ENCODE measurements at regions not wholly inside any gene's neighbourhood (a gene's known extent, or its start where the extent isn't known, plus 50 kb on each side); places are given as distances from the start of the nearest gene placed in this dataset.

DNA sequence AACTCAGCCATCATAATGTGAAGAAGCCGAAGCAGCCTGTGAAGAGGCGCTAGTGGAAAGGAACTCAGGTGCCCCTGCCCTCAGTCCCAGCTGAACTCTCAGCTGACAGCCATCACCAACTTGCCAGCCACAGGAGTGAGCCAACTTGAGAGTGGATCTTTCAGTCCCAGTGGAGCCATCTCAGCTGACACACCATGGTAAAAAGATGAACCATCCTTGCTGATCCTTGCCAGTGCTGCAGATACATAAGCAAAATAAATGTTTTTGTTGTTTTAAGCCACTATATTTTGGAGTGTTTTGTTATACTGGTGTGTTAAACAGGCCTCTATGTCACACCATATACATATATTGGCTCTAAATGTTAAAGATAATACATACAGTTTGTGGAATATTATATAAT, 195.8 kb upstream of the SPRED2 start:
- Mint-ChIP-seq H3K36me3 (no peaks in the 10 kb centered on the region; the same call in 1 of the 2 replicates), H3K4me1 (no peaks in the 10 kb centered on the region), H3K27me3 (ENCODE audit: low read depth) (no peaks in the 10 kb centered on the region; the same call in 1 of the 2 replicates), H3K9me3 (peaks cover 16% of the 10 kb centered on the region), H3K27ac (no peak overlapping the region), H3K4me3 (no peak overlapping the region)
- ChIA-PET CTCF (no interaction called here), POLR2A (no interaction called here)
- DNase-seq (ENCODE audit: low spot score) (no peak), ATAC-seq (no peak)
- TF ChIP-seq MYBL2 (CRISPR knock-in tag; IDR thresholded peaks at IDR 0.05): no peak

DNA sequence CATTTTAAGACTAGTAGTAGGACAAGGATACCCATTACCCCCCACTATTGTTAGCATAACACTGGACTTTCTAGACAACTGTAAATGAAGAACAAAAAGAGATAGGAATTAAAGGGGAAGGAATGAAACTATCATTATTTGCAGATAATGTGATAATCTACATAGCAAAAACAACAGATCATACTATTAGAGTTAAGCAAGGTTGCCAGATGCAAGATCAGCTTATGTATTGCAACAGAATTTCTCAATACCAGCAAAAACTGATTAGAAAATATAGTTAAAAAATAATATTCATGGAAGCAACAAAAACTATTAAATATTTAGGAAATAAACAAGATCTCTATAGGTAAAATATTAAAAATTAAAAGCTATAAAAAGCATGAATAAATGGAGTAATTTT, 194.4 kb upstream of the SPRED2 start:
- Mint-ChIP-seq H3K27me3 (ENCODE audit: low read depth) (no peaks in the 10 kb centered on the region; the same call in 1 of the 2 replicates), H3K4me1 (no peaks in the 10 kb centered on the region), H3K4me3 (no peak overlapping the region), H3K9me3 (peaks cover 14% of the 10 kb centered on the region), H3K27ac (no peak overlapping the region), H3K36me3 (no peaks in the 10 kb centered on the region; the same call in 1 of the 2 replicates)
- TF ChIP-seq GTF2I (CRISPR knock-in tag; conservative IDR thresholded peaks at IDR 0.05): no peak
- no peak for TF ChIP-seq CREB1 (CRISPR knock-in tag; IDR thresholded peaks at IDR 0.05)
- TF ChIP-seq, protein P1, sequence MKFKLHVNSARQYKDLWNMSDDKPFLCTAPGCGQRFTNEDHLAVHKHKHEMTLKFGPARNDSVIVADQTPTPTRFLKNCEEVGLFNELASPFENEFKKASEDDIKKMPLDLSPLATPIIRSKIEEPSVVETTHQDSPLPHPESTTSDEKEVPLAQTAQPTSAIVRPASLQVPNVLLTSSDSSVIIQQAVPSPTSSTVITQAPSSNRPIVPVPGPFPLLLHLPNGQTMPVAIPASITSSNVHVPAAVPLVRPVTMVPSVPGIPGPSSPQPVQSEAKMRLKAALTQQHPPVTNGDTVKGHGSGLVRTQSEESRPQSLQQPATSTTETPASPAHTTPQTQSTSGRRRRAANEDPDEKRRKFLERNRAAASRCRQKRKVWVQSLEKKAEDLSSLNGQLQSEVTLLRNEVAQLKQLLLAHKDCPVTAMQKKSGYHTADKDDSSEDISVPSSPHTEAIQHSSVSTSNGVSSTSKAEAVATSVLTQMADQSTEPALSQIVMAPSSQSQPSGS (CRISPR knock-in tag; IDR thresholded peaks at IDR 0.05; ENCODE audit: borderline replicate concordance, low read depth): no peak
- no peak for TF ChIP-seq FOXJ3 (CRISPR knock-in tag; IDR thresholded peaks at IDR 0.05; ENCODE audit: borderline replicate concordance)
- TF ChIP-seq ZBTB43 (CRISPR knock-in tag; IDR thresholded peaks at IDR 0.05): no peak
- TF ChIP-seq, protein P2, sequence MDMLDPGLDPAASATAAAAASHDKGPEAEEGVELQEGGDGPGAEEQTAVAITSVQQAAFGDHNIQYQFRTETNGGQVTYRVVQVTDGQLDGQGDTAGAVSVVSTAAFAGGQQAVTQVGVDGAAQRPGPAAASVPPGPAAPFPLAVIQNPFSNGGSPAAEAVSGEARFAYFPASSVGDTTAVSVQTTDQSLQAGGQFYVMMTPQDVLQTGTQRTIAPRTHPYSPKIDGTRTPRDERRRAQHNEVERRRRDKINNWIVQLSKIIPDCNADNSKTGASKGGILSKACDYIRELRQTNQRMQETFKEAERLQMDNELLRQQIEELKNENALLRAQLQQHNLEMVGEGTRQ (CRISPR knock-in tag; IDR thresholded peaks at IDR 0.05): no peak
- POLR2A ChIA-PET: no interaction called here
- no peak for DNase-seq (ENCODE audit: low spot score)
- CTCF ChIA-PET: interaction anchor here (0.9 kb wide), 1 partner anchor 13 kb away, joined by 4 read pairs; no protein-coding TSS in a partner anchor
- ATAC-seq: no peak

DNA sequence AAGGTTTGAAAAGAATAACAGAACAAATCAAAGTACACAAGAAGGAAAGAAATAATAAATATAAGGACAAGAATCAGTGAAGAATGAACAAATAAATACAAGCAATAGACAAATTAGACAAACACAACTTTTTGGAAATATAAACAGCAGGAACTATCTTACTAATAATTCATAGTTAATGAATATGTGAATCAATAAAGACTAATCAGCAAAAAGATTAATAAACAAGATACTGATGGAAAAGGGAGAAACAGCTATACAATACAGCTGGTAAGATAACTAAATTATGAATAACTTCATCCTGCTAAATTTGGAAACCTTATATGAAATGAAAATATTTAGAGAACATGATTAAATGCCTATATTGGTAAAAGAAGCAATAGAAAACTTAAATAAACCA, 193.6 kb upstream of the SPRED2 start:
- Mint-ChIP-seq H3K9me3 (peaks cover 14% of the 10 kb centered on the region), H3K27ac (no peak overlapping the region), H3K27me3 (ENCODE audit: low read depth) (no peaks in the 10 kb centered on the region), H3K36me3 (no peaks in the 10 kb centered on the region; the same call in 1 of the 2 replicates), H3K4me3 (no peak overlapping the region), H3K4me1 (no peaks in the 10 kb centered on the region)
- ChIA-PET CTCF (interaction anchor here (0.9 kb wide), 1 partner anchor 14 kb away, joined by 4 read pairs; no protein-coding TSS in a partner anchor), POLR2A (no interaction called here)
- ATAC-seq (no peak), DNase-seq (ENCODE audit: low spot score) (no peak)
- TF ChIP-seq, protein P1 (CRISPR knock-in tag; IDR thresholded peaks at IDR 0.05; ENCODE audit: borderline replicate concordance, low read depth): no peak
- TF ChIP-seq ELF4 (CRISPR knock-in tag; IDR thresholded peaks at IDR 0.05; ENCODE audit: low read depth) (no peak), NR2C2 (CRISPR knock-in tag; IDR thresholded peaks at IDR 0.05) (no peak), TCF7 (CRISPR knock-in tag; IDR thresholded peaks at IDR 0.05; ENCODE audit: low read depth) (no peak), TEAD4 (CRISPR knock-in tag; IDR thresholded peaks at IDR 0.05) (no peak), ZNF532 (CRISPR knock-in tag; IDR thresholded peaks at IDR 0.05; ENCODE audit: borderline replicate concordance) (no peak), FOXP1 (CRISPR knock-in tag; IDR thresholded peaks at IDR 0.05; ENCODE audit: borderline replicate concordance) (no peak), MXD4 (CRISPR knock-in tag; IDR thresholded peaks at IDR 0.05; ENCODE audit: borderline replicate concordance) (no peak), PRRX2 (CRISPR knock-in tag; IDR thresholded peaks at IDR 0.05) (no peak)
- TF ChIP-seq, protein P3, sequence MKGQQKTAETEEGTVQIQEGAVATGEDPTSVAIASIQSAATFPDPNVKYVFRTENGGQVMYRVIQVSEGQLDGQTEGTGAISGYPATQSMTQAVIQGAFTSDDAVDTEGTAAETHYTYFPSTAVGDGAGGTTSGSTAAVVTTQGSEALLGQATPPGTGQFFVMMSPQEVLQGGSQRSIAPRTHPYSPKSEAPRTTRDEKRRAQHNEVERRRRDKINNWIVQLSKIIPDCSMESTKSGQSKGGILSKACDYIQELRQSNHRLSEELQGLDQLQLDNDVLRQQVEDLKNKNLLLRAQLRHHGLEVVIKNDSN (CRISPR knock-in tag; IDR thresholded peaks at IDR 0.05): no peak
- TF ChIP-seq, protein P4, sequence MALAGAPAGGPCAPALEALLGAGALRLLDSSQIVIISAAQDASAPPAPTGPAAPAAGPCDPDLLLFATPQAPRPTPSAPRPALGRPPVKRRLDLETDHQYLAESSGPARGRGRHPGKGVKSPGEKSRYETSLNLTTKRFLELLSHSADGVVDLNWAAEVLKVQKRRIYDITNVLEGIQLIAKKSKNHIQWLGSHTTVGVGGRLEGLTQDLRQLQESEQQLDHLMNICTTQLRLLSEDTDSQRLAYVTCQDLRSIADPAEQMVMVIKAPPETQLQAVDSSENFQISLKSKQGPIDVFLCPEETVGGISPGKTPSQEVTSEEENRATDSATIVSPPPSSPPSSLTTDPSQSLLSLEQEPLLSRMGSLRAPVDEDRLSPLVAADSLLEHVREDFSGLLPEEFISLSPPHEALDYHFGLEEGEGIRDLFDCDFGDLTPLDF (CRISPR knock-in tag; IDR thresholded peaks at IDR 0.05): no peak

Data from WTC11 (cell line).